ENCODE measurements at regions not wholly inside any gene's neighbourhood (a gene's known extent, or its start where the extent isn't known, plus 50 kb on each side); places are given as distances from the start of the nearest gene placed in this dataset.
"Not testable (repeated sequence)": the region's sequence is repeated elsewhere in the genome, so short reads cannot be mapped to it uniquely, and the experiment has no call there.

- intact Hi-C loops (cut with micrococcal nuclease), result no loop called here
Observed at GRCh38 chr4:58074382-58074781, 964.2 kb upstream of the IGFBP7 start.

GRCh38 chr4:58070726-58071125, 960.5 kb upstream of the IGFBP7 start:
- intact Hi-C loops (cut with micrococcal nuclease), result no loop called here

GRCh38 chr4:58064653-58065052, 954.5 kb upstream of the IGFBP7 start:
- intact Hi-C loops (cut with micrococcal nuclease), result no loop called here

DNA sequence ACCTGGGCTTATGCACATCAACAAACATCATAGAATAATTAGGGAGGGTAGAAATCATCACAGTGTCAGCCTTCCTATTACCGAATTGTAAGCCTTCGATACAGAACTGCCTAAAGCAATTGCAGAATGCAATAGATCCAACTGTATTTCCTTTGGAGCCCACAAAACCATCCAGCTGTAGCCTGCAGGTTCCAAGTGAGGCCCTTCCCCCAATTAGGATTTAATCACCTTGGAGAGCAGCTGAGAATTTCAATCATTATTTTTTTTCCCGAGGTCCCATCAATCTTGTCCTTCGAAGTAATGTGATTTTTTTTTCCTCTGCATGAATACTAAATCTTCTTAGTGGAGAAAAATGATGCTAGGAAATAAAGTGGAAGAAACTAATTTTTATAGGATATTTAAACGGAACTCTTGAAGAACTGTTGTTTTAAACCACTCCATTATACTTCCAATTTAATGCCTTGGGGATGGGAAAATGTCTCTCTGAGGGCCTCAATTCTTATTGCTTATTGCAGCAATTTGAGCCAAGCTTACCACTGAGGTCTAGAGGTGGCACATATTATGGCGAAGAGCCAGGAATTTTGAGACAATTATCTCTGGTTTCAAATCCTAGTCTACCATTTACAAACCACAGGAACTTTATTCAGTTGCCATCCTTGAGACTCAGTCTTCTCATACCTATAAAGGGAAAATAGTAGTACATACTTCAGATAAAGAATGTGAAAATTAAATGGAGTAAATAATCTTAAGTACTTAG, 953.4 kb upstream of the IGFBP7 start:
- intact Hi-C loops (cut with micrococcal nuclease), result no loop called here

DNA sequence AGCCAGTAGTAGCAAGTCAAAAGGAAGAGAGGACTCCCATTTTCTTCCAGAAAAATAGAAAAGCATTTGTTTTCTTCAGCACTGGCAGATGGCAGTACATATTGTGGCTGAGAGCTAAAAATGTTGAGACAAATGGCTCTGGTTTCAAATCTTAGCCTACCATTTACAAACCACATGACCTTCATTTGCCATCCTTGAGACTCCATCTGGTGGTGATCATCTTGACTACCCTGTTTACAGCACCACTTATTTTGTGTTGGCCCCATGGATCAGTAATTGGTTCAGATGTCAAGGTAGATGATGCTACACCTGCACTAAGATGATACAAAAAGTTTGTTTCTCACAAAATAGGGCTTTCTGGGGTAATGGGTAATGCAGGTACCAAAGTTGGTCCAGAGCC, 951.8 kb upstream of the IGFBP7 start:
- intact Hi-C loops (cut with micrococcal nuclease), result no loop called here

- intact Hi-C loops (cut with micrococcal nuclease), result no loop called here
Observed at GRCh38 chr4:58050439-58050838, 940.3 kb upstream of the IGFBP7 start.

GRCh38 chr4:58048491-58048890, 938.3 kb upstream of the IGFBP7 start:
- intact Hi-C loops (cut with micrococcal nuclease), result no loop called here

GRCh38 chr4:58042176-58042575, 932.0 kb upstream of the IGFBP7 start:
- intact Hi-C loops (cut with micrococcal nuclease), result no loop called here

DNA sequence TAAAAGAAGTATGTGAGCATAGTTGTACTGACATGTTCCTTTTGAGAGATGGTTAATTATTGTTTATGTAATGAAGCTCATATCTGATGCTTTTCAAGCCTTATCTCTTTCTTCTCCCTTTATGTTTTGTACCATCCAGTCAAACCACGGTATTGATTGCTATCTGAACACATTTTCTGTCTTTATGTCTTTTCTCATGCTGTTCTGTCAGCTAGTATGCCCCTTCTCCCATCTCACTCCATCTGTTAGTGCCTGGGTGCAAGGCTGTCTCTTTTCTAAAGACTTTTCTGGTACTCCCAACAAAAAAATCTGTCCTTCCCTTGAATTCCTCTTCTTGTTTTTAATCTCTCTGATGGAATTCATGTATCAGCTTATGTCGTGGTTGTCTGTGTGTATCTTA, 883.8 kb upstream of the IGFBP7 start:
- intact Hi-C loops (cut with micrococcal nuclease), result no loop called here

- intact Hi-C loops (cut with micrococcal nuclease), result no loop called here
Observed at GRCh38 chr4:57989430-57989829, 879.2 kb upstream of the IGFBP7 start.

DNA sequence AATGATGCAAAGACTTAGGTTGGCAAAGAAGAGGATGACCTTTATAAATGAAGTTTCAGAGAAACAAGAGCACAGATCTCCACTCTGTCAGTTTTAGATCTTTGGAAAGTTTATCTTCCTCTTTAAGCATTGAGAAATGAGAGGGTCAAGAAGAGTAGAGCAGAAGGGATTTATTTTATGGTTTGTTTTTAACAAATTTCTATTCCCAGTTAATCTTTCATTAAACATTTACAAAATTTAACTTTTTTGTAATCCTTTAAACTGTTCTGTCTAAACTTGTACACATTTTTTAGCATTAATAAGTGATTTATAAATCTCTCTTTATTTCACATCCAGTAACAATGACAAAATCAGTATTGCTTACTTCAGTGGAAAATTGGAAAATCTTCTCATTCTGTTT, 875.0 kb upstream of the IGFBP7 start:
- intact Hi-C loops (cut with micrococcal nuclease), result no loop called here

DNA sequence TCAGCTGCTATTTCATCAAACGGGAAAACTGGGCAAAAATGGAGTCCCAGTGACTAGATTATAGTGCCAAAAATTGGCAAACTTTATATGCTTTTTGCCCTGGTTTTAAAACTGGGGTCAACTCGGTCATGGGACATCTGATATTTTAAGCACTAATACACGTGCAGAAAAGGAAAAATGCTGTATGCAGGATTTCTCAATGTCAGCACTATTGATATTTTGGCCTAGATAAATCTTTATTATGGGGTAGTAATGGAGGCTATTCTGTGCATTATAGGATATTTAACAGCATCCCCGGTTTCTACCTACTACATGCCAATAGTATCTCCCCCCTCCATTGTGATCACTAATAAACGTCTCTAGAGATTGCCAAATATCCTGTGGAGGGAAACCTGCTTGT, 870.9 kb upstream of the IGFBP7 start:
- intact Hi-C loops (cut with micrococcal nuclease), result no loop called here

- intact Hi-C loops (cut with micrococcal nuclease), result no loop called here
Observed at GRCh38 chr4:57974821-57975220, 864.6 kb upstream of the IGFBP7 start.

- intact Hi-C loops (cut with micrococcal nuclease), result no loop called here
Observed at GRCh38 chr4:57973819-57974218, 863.6 kb upstream of the IGFBP7 start.

DNA sequence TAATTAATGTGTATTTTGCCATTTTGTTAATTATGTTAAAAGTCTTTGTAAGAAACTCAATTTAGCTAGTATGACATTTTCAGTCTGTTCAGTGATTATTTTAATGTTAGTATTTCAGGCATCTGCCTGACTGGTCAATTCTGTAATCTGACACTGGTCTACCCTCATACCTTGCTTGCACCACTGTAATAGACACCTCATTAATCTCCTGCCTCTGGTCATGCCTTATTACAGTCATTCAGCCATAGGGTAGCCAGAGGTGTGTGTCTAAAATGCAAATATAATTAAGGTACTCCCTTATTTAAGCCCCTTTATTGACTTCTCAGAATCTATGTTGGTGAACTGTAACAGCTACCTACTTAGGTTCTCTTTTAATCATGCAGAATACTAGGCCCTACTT, 861.1 kb upstream of the IGFBP7 start:
- intact Hi-C loops (cut with micrococcal nuclease), result no loop called here

GRCh38 chr4:57966987-57967760, 857.0 kb upstream of the IGFBP7 start:
- intact Hi-C loops (cut with micrococcal nuclease), result no loop called here

GRCh38 chr4:57965431-57965830, 855.2 kb upstream of the IGFBP7 start:
- intact Hi-C loops (cut with micrococcal nuclease), result not testable (repeated sequence)

DNA sequence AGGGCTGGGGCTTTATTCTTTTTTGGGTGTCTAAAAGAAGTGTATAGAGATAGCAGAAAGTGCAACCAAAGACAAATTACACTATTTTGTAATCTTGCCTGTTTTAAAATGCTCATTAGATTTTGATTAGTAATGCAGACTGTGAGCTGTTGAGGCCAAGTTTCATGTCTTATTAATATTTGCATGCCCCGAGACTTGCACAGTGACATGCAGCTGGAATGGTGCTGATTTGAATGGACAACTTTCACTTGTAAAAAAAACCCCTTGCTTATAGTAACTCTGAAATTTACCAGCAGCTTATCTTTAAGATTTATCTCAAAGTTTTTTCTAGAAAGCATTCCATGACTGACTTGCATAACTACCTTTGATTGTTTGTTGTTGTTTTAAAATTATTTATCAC, 835.1 kb upstream of the IGFBP7 start:
- intact Hi-C loops (cut with micrococcal nuclease), result no loop called here

DNA sequence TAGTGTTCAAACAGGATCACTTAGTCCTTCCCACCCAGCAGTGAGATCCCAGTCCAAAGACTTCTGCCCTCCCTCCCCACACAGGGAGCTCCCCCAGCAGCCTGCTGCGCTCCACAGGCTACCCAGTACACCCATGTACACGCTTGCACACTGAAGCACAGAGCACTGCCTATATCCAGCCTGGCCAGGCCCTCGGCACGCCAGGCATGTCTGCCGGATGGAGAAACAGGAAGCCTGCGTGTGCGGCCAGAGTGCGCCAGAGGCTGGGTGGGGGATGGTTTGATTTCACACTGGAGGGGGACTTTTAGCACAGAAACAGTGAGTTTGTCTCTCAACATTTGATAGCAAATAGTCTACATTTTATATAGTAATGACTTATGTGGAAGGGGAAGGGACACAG, 833.5 kb upstream of the IGFBP7 start:
- intact Hi-C loops (cut with micrococcal nuclease), result no loop called here

DNA sequence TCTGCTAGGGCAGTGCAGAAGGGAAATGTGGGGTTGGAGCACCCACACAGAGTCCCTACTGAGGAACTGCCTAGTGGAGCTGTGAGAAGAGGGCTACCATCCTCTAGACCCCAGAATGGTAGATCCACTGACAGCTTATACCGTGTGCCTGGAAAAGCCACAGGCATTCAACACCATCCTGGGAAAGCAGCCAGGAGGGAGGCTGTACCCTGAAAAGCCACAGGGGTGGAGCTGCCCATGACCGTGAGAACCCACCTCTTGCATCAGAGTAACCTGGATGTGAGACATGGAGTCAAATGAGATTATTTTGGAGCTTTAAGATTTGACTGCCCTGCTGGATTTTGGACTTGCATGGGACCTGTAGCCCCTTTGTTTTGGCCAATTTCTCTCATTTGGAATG, 827.1 kb upstream of the IGFBP7 start:
- intact Hi-C loops (cut with micrococcal nuclease), result loop anchor here (2.0 kb wide), 1 partner anchor 53 kb away; no protein-coding TSS in a partner anchor

DNA sequence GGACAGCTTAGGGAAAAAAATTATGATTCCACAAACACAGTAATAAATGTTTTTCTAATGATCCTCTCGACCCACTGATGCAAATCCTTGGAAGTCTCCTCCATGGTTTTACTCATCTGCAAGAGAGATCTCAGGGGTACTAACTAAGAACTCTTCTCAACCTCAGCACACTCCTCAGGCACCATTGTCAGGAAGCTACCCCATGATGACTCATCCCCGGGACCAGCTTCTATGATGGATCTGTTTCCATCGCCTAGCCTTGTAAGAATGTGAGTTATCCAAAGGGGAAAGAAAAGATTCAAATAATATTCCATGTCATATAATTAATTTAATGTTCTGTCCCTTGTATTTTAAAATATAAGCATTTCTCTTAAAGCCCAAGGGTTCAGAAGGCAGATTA, 816.1 kb upstream of the IGFBP7 start:
- intact Hi-C loops (cut with micrococcal nuclease), result no loop called here

GRCh38 chr4:57924951-57925350, 814.8 kb upstream of the IGFBP7 start:
- intact Hi-C loops (cut with micrococcal nuclease), result no loop called here

GRCh38 chr4:57916479-57916878, 806.3 kb upstream of the IGFBP7 start:
- intact Hi-C loops (cut with micrococcal nuclease), result no loop called here

All from T-helper 2 cell treated with Interferon-gamma antibody and Interleukin-4, amounts not matched to agents 100 ng/mL and 5 ng/mL, for 36 hours (primary cell).